ENCODE measurements at regions not wholly inside any gene's neighbourhood (a gene's known extent, or its start where the extent isn't known, plus 50 kb on each side); places are given as distances from the start of the nearest gene placed in this dataset.

GRCh38 chr3:28907616-28908015 is 373.3 kb upstream of the RBMS3 start:
- DNase-seq = no peak

- no peak for DNase-seq
Measured at GRCh38 chr3:28912120-28912885, 368.6 kb upstream of the RBMS3 start.

GRCh38 chr3:28915741-28916500 is 364.9 kb upstream of the RBMS3 start:
- DNase-seq = no peak

GRCh38 chr3:28916713-28917499 is 364.0 kb upstream of the RBMS3 start:
- no peak for DNase-seq

- DNase-seq = no peak
Measured at GRCh38 chr3:28917895-28918475, 362.9 kb upstream of the RBMS3 start.

GRCh38 chr3:28922376-28922775 is 358.5 kb upstream of the RBMS3 start:
- no peak for DNase-seq

GRCh38 chr3:28923994-28924393 is 356.9 kb upstream of the RBMS3 start:
- no peak for DNase-seq

- DNase-seq = no peak
Measured at GRCh38 chr3:28924744-28925360, 356.0 kb upstream of the RBMS3 start.

- no peak for DNase-seq
Measured at GRCh38 chr3:28933337-28933736, 347.5 kb upstream of the RBMS3 start.

- DNase-seq = no peak
Measured at GRCh38 chr3:28934126-28934813, 346.6 kb upstream of the RBMS3 start.

GRCh38 chr3:28935146-28935545 is 345.7 kb upstream of the RBMS3 start:
- no peak for DNase-seq

GRCh38 chr3:28936154-28936553 is 344.7 kb upstream of the RBMS3 start:
- DNase-seq = no peak

- no peak for DNase-seq
Measured at GRCh38 chr3:28940530-28940929, 340.3 kb upstream of the RBMS3 start.

GRCh38 chr3:28940994-28941393 is 339.9 kb upstream of the RBMS3 start:
- no peak for DNase-seq

- no peak for DNase-seq
Measured at GRCh38 chr3:28947061-28947460, 333.8 kb upstream of the RBMS3 start.

GRCh38 chr3:28947751-28948150 is 333.1 kb upstream of the RBMS3 start:
- DNase-seq = no peak

GRCh38 chr3:28948685-28949084 is 332.2 kb upstream of the RBMS3 start:
- DNase-seq = no peak

GRCh38 chr3:28949580-28949979 is 331.3 kb upstream of the RBMS3 start:
- no peak for DNase-seq

GRCh38 chr3:28950614-28951013 is 330.3 kb upstream of the RBMS3 start:
- DNase-seq = no peak

- no peak for DNase-seq
Measured at GRCh38 chr3:28951772-28952556, 328.9 kb upstream of the RBMS3 start.

- no peak for DNase-seq
Measured at GRCh38 chr3:28958656-28959055, 322.2 kb upstream of the RBMS3 start.

Data from NCI-H187 treated with DMSO at 0.1 percent for 48 hours (cell line).